ENCODE measurements at regions not wholly inside any gene's neighbourhood (a gene's known extent, or its start where the extent isn't known, plus 50 kb on each side); places are given as distances from the start of the nearest gene placed in this dataset.

DNA sequence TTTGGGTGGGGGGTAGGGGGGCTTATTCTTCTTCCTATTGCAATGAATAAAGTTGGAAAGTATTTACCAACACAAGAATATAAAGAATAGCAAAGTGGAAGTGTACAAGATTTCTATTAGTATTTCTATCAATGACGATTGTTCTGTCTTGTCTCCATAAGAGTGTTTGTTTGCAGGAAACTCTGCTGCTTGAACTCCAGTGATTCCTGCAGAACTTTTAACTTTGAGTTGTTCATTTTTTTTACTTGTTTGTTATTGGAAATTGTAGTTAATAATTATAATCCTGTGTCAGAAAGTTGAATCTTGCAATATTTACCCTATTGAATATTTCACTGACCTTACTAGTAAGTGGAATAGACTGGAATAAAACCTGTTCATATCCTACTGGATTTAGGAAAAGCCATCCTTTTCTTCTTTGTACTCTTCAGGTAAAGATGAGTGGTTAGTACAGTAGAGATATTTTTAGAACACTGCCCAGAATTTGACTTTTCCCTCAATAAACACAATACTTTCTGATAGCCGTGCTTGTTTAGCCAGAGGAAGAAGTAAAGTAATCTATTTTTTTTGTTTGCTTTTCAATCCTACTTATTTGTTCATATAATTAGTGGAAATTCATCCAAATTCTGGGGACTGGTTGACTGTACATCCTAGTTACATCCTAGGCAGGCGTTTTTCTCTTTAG, 340.4 kb downstream of the TENT4A start:
- H3K23me2 ChIP-seq (ENCODE audit: insufficient read length, low read depth, low read length, poor library complexity, severe bottlenecking): no peaks in the 10 kb centered on the region
- no peak overlapping the region for H3K23ac ChIP-seq (ENCODE audit: insufficient read length, low read depth, low read length)
- no peaks in the 10 kb centered on the region for H3K4me1 ChIP-seq (ENCODE audit: insufficient read depth, low read length)
- no peak overlapping the region for H3K4me3 Mint-ChIP-seq
- no peak overlapping the region for H2BK5ac ChIP-seq (ENCODE audit: insufficient read length, low read length)
- no peak overlapping the region for H3K27ac Mint-ChIP-seq
- no CpG with 5 or more reads among the region's 3 CpGs for WGBS (ENCODE audit: extremely low coverage, insufficient read length, low lambda C conversion rate)
- DNase-seq: no peak
- no peak overlapping the region for H2AK5ac ChIP-seq (ENCODE audit: insufficient read length, low read length)
- no peak overlapping the region for H3K4ac ChIP-seq (ENCODE audit: low read depth, low read length)
- no peak overlapping the region for H2BK120ac ChIP-seq (ENCODE audit: low read depth, low read length, poor library complexity, severe bottlenecking)
- no peak overlapping the region for H2AFZ ChIP-seq (ENCODE audit: low read length)
- no peak overlapping the region for H4K8ac ChIP-seq (replicated peaks; ENCODE audit: insufficient read length, low read depth, low read length)
- H3K18ac ChIP-seq (ENCODE audit: insufficient read length, low read depth, low read length): no peak overlapping the region
- no peak overlapping the region for H2BK15ac ChIP-seq (ENCODE audit: low read depth, low read length)
- peaks cover 0 to 3% (median 0%) of the 10 kb centered on the region in 3 experiments; a peak in 1 of 7 replicates for H3K36me3 Mint-ChIP-seq (ENCODE audit: insufficient read depth in 1 of 3, low read depth in 3 of 3)
- no peak overlapping the region for H3K4me2 ChIP-seq (ENCODE audit: insufficient read depth, insufficient read length, low read length)
- no peaks in the 10 kb centered on the region for H3K79me2 ChIP-seq (ENCODE audit: insufficient read depth, low read length)
- H3K79me1 ChIP-seq (ENCODE audit: insufficient read depth, low read depth, low read length, poor library complexity, severe bottlenecking): no peaks in the 10 kb centered on the region
- no peak overlapping the region for H3K9ac ChIP-seq (ENCODE audit: extremely low read depth, insufficient read length, low read length)
- H3K9me3 Mint-ChIP-seq: peaks cover 9 to 10% of the 10 kb centered on the region in 2 experiments; a peak in 4 of 5 replicates
- no peak overlapping the region for H2BK12ac ChIP-seq (ENCODE audit: insufficient read length, low read depth, low read length)
- no peak overlapping the region for H3K14ac ChIP-seq (ENCODE audit: insufficient read depth, low read length)
- H3K9me3 ChIP-seq (ENCODE audit: control insufficient read depth, low read depth, low read length): no peaks in the 10 kb centered on the region
- H4K5ac ChIP-seq (ENCODE audit: insufficient read length, low read depth, low read length): no peak overlapping the region
- no peak overlapping the region for H4K91ac ChIP-seq (ENCODE audit: insufficient read length, low read depth, low read length)
- no peaks in the 10 kb centered on the region for H4K20me1 ChIP-seq (ENCODE audit: control insufficient read depth, insufficient read depth, insufficient read length)
- no peaks in the 10 kb centered on the region for H3K4me1 Mint-ChIP-seq
- TF ChIP-seq CTCF (conservative IDR thresholded peaks at IDR 0.05): no peak
- H3K27ac ChIP-seq (ENCODE audit: insufficient read length, low read depth, low read length): no peak overlapping the region
- H2BK20ac ChIP-seq (ENCODE audit: low read depth, low read length, poor library complexity, severe bottlenecking): no peak overlapping the region
- H3T11ph ChIP-seq (ENCODE audit: low read length): no peak overlapping the region
- H3K56ac ChIP-seq (ENCODE audit: insufficient read length, low read depth, low read length): no peak overlapping the region
- peaks cover 3% of the 10 kb centered on the region for H3K27me3 Mint-ChIP-seq (ENCODE audit: low read depth)
- no peaks in the 10 kb centered on the region for H3K27me3 ChIP-seq (ENCODE audit: insufficient read depth, low read length)

All from H9 (cell line).